PC-3 (cell line): ENCODE measurements at regions not wholly inside any gene's neighbourhood (a gene's known extent, or its start where the extent isn't known, plus 50 kb on each side); places are given as distances from the start of the nearest gene placed in this dataset.

Experiments used
- ATAC-seq: fragments of 200-7000 bp; cut with Tn5 transposase; 2 replicates; pipeline ENCODE4 v1.9.1; 2020; ENCODE audit warnings: mild to moderate bottlenecking, moderate library complexity
- BruUV-seq: library from RNA; stranded (reverse); fragments of 400-500 nt; replicated peaks from 2 replicates; lab custom pipeline; 2021; lab: Mats Ljungman, UMichigan
- CTCF ChIA-PET: fragments of 300-600 bp; sonication (Branson Sonifier 250); formaldehyde crosslinking; loops from one replicate; lab custom pipeline; 2022; ENCODE audit warnings: antibody characterized with exemption; lab: Charles Lee
- POLR2A ChIA-PET: fragments of 300-600 bp; sonication (Branson Sonifier 250); formaldehyde crosslinking; loops from one replicate; lab custom pipeline; 2022; ENCODE audit warnings: antibody characterized with exemption; ENCODE audit not compliant: unreplicated experiment; lab: Charles Lee
- DNase-seq: peaks from one replicate; pipeline ENCODE4 v3.0.0-alpha.2; 2015
- H2AFZ ChIP-seq: fragments of 300-600 bp; sonication (generic); 2 replicates; pipeline ENCODE4 v1.6.0; 2016; ENCODE audit warnings: antibody characterized with exemption, low read length
- H3F3A ChIP-seq: fragments of 300-600 bp; sonication (generic); one replicate; pipeline ENCODE4 v1.6.0; 2017; ENCODE audit warnings: antibody characterized with exemption, low read length, control low read depth, mild to moderate bottlenecking; ENCODE audit not compliant: unreplicated experiment
- H3K27ac ChIP-seq: fragments of 300-600 bp; sonication (generic); 2 replicates; pipeline ENCODE4 v1.5.1; 2016; ENCODE audit warnings: mild to moderate bottlenecking, low read length
- H3K27me3 ChIP-seq: fragments of 300-600 bp; sonication (generic); 2 replicates; pipeline ENCODE4 v1.6.1; 2016; ENCODE audit warnings: low read length, mixed read lengths
- H3K36me3 ChIP-seq: fragments of 300-600 bp; sonication (generic); 2 replicates; pipeline ENCODE4 v1.6.1; 2016; ENCODE audit warnings: low read depth, mixed run types, low read length, mixed read lengths
- H3K4me1 ChIP-seq: fragments of 300-600 bp; sonication (generic); 2 replicates; pipeline ENCODE4 v1.5.1; 2016; ENCODE audit warnings: low read length; ENCODE audit not compliant: insufficient read depth
- H3K4me2 ChIP-seq: fragments of 300-600 bp; sonication (generic); 2 replicates; pipeline ENCODE4 v1.6.0; 2016; ENCODE audit warnings: low read length
- H3K4me3 ChIP-seq: fragments of 300-600 bp; sonication (generic); 2 replicates; pipeline ENCODE4 v1.5.1; 2016; ENCODE audit warnings: mild to moderate bottlenecking, low read length, mixed read lengths
- H3K79me2 ChIP-seq: fragments of 300-600 bp; sonication (generic); 2 replicates; pipeline ENCODE4 v1.6.1; 2017; ENCODE audit warnings: low read length, mixed read lengths
- H3K9ac ChIP-seq: fragments of 300-600 bp; sonication (generic); 2 replicates; pipeline ENCODE4 v1.6.0; 2016; ENCODE audit warnings: mild to moderate bottlenecking, low read length
- H3K9me2 ChIP-seq: fragments of 300-600 bp; sonication (generic); replicated peaks from 2 replicates; pipeline ENCODE4 v1.6.1; 2016; ENCODE audit warnings: mixed run types, low read length, mixed read lengths
- H3K9me3 ChIP-seq: fragments of 300-600 bp; sonication (generic); 2 replicates; pipeline ENCODE4 v1.6.1; 2016; ENCODE audit warnings: low read length, mixed read lengths
- H4K20me1 ChIP-seq: fragments of 300-600 bp; sonication (generic); 2 replicates; pipeline ENCODE4 v1.6.1; 2016; ENCODE audit warnings: low read length, mixed read lengths
- EZH2 ChIP-seq: fragments of 300-600 bp; sonication (generic); IDR thresholded peaks from one replicate; pipeline ENCODE4 v1.6.1; 2017; ENCODE audit warnings: antibody characterized with exemption, mild to moderate bottlenecking, low read length; ENCODE audit not compliant: unreplicated experiment
- EZH2phosphoT487 ChIP-seq: fragments of 300-600 bp; sonication (generic); IDR thresholded peaks from 2 replicates; pipeline ENCODE4 v1.6.1; 2018; ENCODE audit warnings: mild to moderate bottlenecking, antibody characterized with exemption, low read length, borderline replicate concordance
- intact Hi-C: fragments of 100-400 bp; cut with micrococcal nuclease; formaldehyde crosslinking; loops from 2 replicates; pipeline ENCODE4 v1.9.0; 2023
- TF ChIP-seq, protein P1 (sequence below): fragments of 300-600 bp; sonication (generic); conservative IDR thresholded peaks from 2 replicates; pipeline ENCODE4 v1.5.1; 2017; ENCODE audit warnings: antibody characterized with exemption, low read depth, mild to moderate bottlenecking, low read length

DNA sequence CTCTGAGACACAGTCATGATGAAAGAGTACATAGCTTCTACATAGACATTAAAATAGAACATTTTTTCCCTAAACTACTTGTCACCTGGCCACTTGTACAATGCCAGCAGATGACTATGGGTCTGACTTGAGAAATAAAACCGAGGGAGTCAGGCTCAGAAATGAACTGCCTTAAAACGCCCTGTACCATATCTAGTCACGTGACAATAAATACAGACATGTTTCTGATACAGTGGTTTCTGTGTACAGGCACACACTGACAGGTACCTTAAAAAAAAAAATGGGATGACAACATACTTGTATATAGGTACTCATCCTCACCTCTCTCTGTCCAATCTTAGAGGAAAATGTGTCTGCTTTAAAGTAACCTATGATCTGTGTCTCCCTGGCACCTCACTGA, 144.1 kb downstream of the SH3BGRL2 start:
- no peaks in the 10 kb centered on the region for H3K36me3 ChIP-seq
- CTCF ChIA-PET: no interaction called here

DNA sequence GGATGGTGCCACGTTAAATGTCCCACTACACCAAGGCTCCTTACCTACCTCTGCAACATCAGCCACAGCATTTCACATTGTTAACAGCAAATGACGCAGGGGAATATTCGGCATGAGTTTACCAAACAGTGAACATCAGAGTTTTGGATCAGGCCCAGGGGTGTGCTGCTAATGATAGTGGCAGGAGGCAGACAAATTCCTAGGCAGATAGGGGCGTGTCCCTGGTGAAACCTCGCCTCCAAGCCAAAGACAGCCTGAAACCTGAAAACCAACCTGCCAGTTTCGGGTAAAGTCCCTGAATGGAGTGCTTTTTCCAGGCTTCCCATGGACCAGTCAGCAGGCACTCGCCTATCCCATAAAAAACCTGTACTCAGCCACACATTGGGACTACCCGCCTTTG, 133.6 kb downstream of the SH3BGRL2 start:
- Histone ChIP-seq H3K4me3 (no peak overlapping the region), H3K27ac (no peak overlapping the region), H4K20me1 (no peaks in the 10 kb centered on the region), H3K4me1 (no peaks in the 10 kb centered on the region), H2AFZ (no peak overlapping the region), H3K9me2 (no peaks in the 10 kb centered on the region), H3K36me3 (no peaks in the 10 kb centered on the region), H3F3A (no peaks in the 10 kb centered on the region), H3K27me3 (no peaks in the 10 kb centered on the region), H3K4me2 (no peak overlapping the region), H3K9ac (no peak overlapping the region), H3K9me3 (no peaks in the 10 kb centered on the region), H3K79me2 (no peaks in the 10 kb centered on the region)
- no TSS peak for BruUV-seq
- intact Hi-C loops: no loop called here
- DNase-seq (no peak), ATAC-seq (no peak)
- TF ChIP-seq EZH2phosphoT487: no peak
- TF ChIP-seq, protein P1, sequence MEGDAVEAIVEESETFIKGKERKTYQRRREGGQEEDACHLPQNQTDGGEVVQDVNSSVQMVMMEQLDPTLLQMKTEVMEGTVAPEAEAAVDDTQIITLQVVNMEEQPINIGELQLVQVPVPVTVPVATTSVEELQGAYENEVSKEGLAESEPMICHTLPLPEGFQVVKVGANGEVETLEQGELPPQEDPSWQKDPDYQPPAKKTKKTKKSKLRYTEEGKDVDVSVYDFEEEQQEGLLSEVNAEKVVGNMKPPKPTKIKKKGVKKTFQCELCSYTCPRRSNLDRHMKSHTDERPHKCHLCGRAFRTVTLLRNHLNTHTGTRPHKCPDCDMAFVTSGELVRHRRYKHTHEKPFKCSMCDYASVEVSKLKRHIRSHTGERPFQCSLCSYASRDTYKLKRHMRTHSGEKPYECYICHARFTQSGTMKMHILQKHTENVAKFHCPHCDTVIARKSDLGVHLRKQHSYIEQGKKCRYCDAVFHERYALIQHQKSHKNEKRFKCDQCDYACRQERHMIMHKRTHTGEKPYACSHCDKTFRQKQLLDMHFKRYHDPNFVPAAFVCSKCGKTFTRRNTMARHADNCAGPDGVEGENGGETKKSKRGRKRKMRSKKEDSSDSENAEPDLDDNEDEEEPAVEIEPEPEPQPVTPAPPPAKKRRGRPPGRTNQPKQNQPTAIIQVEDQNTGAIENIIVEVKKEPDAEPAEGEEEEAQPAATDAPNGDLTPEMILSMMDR: no peak
- no peak for TF ChIP-seq EZH2
- CTCF ChIA-PET: no interaction called here
- POLR2A ChIA-PET: no interaction called here

More for the DNA sequence above, 144.1 kb downstream of the SH3BGRL2 start:
- Histone ChIP-seq H3K27ac (no peak overlapping the region), H3K4me1 (no peaks in the 10 kb centered on the region), H3K4me3 (no peak overlapping the region), H3K27me3 (no peaks in the 10 kb centered on the region), H3K4me2 (no peak overlapping the region), H3K9me3 (no peaks in the 10 kb centered on the region), H3K79me2 (no peaks in the 10 kb centered on the region), H3F3A (no peaks in the 10 kb centered on the region), H2AFZ (no peak overlapping the region), H3K9me2 (no peaks in the 10 kb centered on the region), H3K9ac (no peak overlapping the region), H4K20me1 (no peaks in the 10 kb centered on the region)
- POLR2A ChIA-PET: no interaction called here
- ATAC-seq (no peak), DNase-seq (no peak)
- TF ChIP-seq EZH2 (no peak), EZH2phosphoT487 (no peak)
- TF ChIP-seq, protein P1: no peak
- intact Hi-C loops: no loop called here
- no TSS peak for BruUV-seq

DNA sequence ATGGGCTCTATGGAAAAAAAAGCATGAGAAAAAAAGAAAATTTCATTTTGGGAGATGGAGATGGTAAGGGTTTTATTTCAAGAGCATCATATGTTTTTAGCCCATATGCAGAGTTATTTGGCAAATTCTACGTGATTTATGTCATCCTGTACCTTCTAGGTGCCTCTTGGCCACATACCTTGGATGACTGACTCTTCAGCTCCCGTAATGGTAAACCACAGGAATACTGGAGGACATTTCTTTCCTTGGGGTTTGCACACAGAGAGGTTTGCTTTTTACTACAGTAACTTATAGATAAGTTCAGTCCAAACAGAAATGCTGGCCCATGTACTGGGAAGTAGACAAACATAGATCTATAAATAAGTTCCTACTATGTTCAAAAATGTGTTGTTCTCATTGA, 132.2 kb downstream of the SH3BGRL2 start:
- Histone ChIP-seq H3K27me3 (no peaks in the 10 kb centered on the region), H3K9me2 (no peaks in the 10 kb centered on the region), H3K4me2 (no peak overlapping the region), H3K4me1 (no peaks in the 10 kb centered on the region), H3K9me3 (no peaks in the 10 kb centered on the region), H3K9ac (no peak overlapping the region), H3F3A (no peaks in the 10 kb centered on the region), H4K20me1 (no peaks in the 10 kb centered on the region), H3K27ac (no peak overlapping the region), H2AFZ (no peak overlapping the region), H3K4me3 (no peak overlapping the region), H3K36me3 (no peaks in the 10 kb centered on the region), H3K79me2 (no peaks in the 10 kb centered on the region)
- intact Hi-C loops: no loop called here
- ATAC-seq (no peak), DNase-seq (no peak)
- no peak for TF ChIP-seq EZH2phosphoT487
- TF ChIP-seq, protein P1: no peak
- TF ChIP-seq EZH2: no peak
- POLR2A ChIA-PET: no interaction called here
- no TSS peak for BruUV-seq
- CTCF ChIA-PET: no interaction called here
